Panc1 (cell line): ENCODE measurements at regions not wholly inside any gene's neighbourhood (a gene's known extent, or its start where the extent isn't known, plus 50 kb on each side); places are given as distances from the start of the nearest gene placed in this dataset.

Experiments
- ATAC-seq: fragments of 200-7000 bp; cut with Tn5 transposase; 2 replicates; pipeline ENCODE4 v1.9.1; 2020; ENCODE audit warnings: mild to moderate bottlenecking, moderate library complexity
- BruUV-seq: library from RNA; stranded (reverse); fragments of 400-500 nt; replicated peaks from 2 replicates; lab custom pipeline; 2021; lab: Mats Ljungman, UMichigan
- CTCF ChIA-PET: fragments of 300-600 bp; sonication (Branson Sonifier 250); formaldehyde crosslinking; loops from one replicate; lab custom pipeline; 2022; ENCODE audit warnings: antibody characterized with exemption; lab: Charles Lee
- POLR2A ChIA-PET: fragments of 300-600 bp; sonication (Branson Sonifier 250); formaldehyde crosslinking; loops from one replicate; lab custom pipeline; 2022; ENCODE audit warnings: antibody characterized with exemption; lab: Charles Lee
- DNase-seq: peaks from one replicate; pipeline ENCODE4 v3.0.0-alpha.2; 2010; ENCODE audit warnings: low read depth, low spot score
- H3K27ac ChIP-seq: 2 replicates; pipeline ENCODE4 v1.5.1; 2011; ENCODE audit warnings: mild to moderate bottlenecking, low read length, inconsistent platforms
- H3K27me3 ChIP-seq: fragments of 200-500 bp; sonication (Bioruptor generic); 2 replicates; pipeline ENCODE4 v1.6.0; 2014; ENCODE audit warnings: low read length, inconsistent platforms; ENCODE audit not compliant: control insufficient read depth, insufficient read depth
- H3K36me3 ChIP-seq: fragments of 200-500 bp; sonication (Bioruptor generic); 2 replicates; pipeline ENCODE4 v1.5.1; 2014; ENCODE audit warnings: inconsistent platforms, mild to moderate bottlenecking, low read length, moderate library complexity; ENCODE audit not compliant: control insufficient read depth, insufficient read depth
- H3K4me1 ChIP-seq: 2 replicates; pipeline ENCODE4 v1.5.1; 2011; ENCODE audit warnings: inconsistent platforms, mild to moderate bottlenecking, low read length, moderate library complexity; ENCODE audit not compliant: control insufficient read depth, insufficient read depth
- H3K4me3 ChIP-seq, 2 experiments: 2 replicates each; pipeline ENCODE4 v1.5.1; 2011 to 2012; ENCODE audit warnings: low read depth in 2 of 2, low read length in 2 of 2, mild to moderate bottlenecking in 2 of 2, inconsistent platforms in 1 of 2, moderate library complexity in 1 of 2
- H3K9me3 ChIP-seq: fragments of 200-500 bp; sonication (Bioruptor generic); 2 replicates; pipeline ENCODE4 v1.5.1; 2014; ENCODE audit warnings: low read depth, mild to moderate bottlenecking, inconsistent platforms, low read length, moderate library complexity; ENCODE audit not compliant: control insufficient read depth, insufficient read depth
- POLR2AphosphoS5 ChIP-seq: IDR thresholded peaks from 2 replicates; pipeline ENCODE4 v1.6.1; 2012; ENCODE audit warnings: mild to moderate bottlenecking, low read depth, low read length, moderate library complexity
- SIN3A ChIP-seq: IDR thresholded peaks from 2 replicates; pipeline ENCODE4 v1.6.1; 2012; ENCODE audit warnings: low read depth, mild to moderate bottlenecking, low read length, moderate library complexity, borderline replicate concordance; ENCODE audit not compliant: insufficient read depth
- TCF7L2 ChIP-seq: IDR thresholded peaks from 2 replicates; pipeline ENCODE4 v1.6.1; 2011; ENCODE audit warnings: mild to moderate bottlenecking, low read depth, low read length, inconsistent platforms
- in situ Hi-C: cut with HindIII; loops from 2 replicates; pipeline ENCODE4 v1.10.0; 2016; ENCODE audit warnings: low sequenced_read_pairs, low pct_unique_long_range_greater_than_20kb
- intact Hi-C: fragments of 100-400 bp; cut with micrococcal nuclease; formaldehyde crosslinking; loops from one replicate; pipeline ENCODE4 v1.10.0; 2022; ENCODE audit not compliant: unreplicated experiment
- TF ChIP-seq, protein P1 (sequence below), 2 experiments: IDR thresholded peaks; 2 replicates each; pipeline ENCODE4 v1.6.1; 2011 to 2012; ENCODE audit warnings: low read depth in 2 of 2, control low read depth in 1 of 2, low read length in 1 of 2, mild to moderate bottlenecking in 1 of 2, moderate library complexity in 1 of 2; ENCODE audit not compliant: insufficient read depth in 1 of 2
- TF ChIP-seq, protein P2 (sequence below): fragments of 450-650 bp; IDR thresholded peaks from 2 replicates; pipeline ENCODE4 v1.5.1; 2017; ENCODE audit warnings: mild to moderate bottlenecking

DNA sequence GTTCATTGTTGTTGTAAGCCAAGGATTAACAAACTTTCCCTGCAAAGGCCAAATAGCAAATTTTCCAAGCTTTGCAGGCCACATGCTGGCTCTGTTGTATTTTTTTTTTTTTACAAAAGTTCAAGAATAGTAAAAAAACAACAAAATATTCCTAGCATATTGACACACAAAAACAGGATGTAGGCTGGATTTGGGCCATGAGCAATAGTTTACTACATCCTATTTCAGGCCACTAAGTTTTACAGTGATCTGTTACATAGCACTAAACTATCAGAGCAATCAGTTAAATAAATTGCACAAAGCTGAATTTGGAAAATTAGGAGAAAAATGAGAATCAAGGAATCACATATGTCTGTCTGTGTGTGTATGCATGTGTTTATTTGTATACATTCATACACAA lies 491.8 kb upstream of the GHITM start:
- in situ Hi-C loops (no loop called here), intact Hi-C loops (no loop called here)
- ATAC-seq, result no peak
- no peaks in the 10 kb centered on the region for H3K27me3 ChIP-seq
- no TSS peak for BruUV-seq
- POLR2A ChIA-PET, result no interaction called here
- no peaks in the 10 kb centered on the region for H3K9me3 ChIP-seq
- CTCF ChIA-PET, result no interaction called here
- DNase-seq, result no peak
- H3K36me3 ChIP-seq, result no peaks in the 10 kb centered on the region
- H3K4me3 ChIP-seq, result no peak overlapping the region
- no peak overlapping the region for H3K27ac ChIP-seq
- no peaks in the 10 kb centered on the region for H3K4me1 ChIP-seq
- no peak for TF ChIP-seq POLR2AphosphoS5
- TF ChIP-seq, protein P1, sequence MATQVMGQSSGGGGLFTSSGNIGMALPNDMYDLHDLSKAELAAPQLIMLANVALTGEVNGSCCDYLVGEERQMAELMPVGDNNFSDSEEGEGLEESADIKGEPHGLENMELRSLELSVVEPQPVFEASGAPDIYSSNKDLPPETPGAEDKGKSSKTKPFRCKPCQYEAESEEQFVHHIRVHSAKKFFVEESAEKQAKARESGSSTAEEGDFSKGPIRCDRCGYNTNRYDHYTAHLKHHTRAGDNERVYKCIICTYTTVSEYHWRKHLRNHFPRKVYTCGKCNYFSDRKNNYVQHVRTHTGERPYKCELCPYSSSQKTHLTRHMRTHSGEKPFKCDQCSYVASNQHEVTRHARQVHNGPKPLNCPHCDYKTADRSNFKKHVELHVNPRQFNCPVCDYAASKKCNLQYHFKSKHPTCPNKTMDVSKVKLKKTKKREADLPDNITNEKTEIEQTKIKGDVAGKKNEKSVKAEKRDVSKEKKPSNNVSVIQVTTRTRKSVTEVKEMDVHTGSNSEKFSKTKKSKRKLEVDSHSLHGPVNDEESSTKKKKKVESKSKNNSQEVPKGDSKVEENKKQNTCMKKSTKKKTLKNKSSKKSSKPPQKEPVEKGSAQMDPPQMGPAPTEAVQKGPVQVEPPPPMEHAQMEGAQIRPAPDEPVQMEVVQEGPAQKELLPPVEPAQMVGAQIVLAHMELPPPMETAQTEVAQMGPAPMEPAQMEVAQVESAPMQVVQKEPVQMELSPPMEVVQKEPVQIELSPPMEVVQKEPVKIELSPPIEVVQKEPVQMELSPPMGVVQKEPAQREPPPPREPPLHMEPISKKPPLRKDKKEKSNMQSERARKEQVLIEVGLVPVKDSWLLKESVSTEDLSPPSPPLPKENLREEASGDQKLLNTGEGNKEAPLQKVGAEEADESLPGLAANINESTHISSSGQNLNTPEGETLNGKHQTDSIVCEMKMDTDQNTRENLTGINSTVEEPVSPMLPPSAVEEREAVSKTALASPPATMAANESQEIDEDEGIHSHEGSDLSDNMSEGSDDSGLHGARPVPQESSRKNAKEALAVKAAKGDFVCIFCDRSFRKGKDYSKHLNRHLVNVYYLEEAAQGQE (IDR thresholded peaks at IDR 0.05; ENCODE audit: insufficient read depth in 1 of 2, low read depth in 2 of 2, low read length in 1 of 2), result no peak
- no peak for TF ChIP-seq TCF7L2

DNA sequence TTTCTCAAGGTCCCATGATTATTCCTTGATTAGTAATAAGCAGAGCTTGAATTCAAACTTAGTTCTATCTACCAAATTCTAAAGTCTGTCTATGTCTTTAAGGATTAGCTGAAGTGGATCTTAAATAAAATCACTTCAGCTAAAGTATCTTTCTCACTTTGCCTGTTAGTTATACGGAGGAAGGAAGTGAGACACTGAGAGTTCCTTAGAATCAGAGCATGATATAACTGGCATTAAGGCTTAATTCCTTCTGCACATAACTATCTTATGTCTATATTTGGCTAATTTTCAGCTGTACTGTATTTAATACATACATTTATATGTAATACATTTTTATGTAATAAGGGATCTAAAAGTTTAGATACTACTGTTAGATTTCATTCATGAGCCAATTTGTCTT lies 491.1 kb upstream of the GHITM start:
- no peaks in the 10 kb centered on the region for H3K36me3 ChIP-seq
- in situ Hi-C loops (no loop called here), intact Hi-C loops (no loop called here)
- DNase-seq, result no peak
- H3K9me3 ChIP-seq, result no peaks in the 10 kb centered on the region
- TF ChIP-seq TCF7L2, result no peak
- no peak for TF ChIP-seq SIN3A
- TF ChIP-seq, protein P1 (IDR thresholded peaks at IDR 0.05; ENCODE audit: insufficient read depth in 1 of 2, low read depth in 2 of 2, low read length in 1 of 2), result no peak
- no peak for TF ChIP-seq POLR2AphosphoS5
- TF ChIP-seq, protein P2, sequence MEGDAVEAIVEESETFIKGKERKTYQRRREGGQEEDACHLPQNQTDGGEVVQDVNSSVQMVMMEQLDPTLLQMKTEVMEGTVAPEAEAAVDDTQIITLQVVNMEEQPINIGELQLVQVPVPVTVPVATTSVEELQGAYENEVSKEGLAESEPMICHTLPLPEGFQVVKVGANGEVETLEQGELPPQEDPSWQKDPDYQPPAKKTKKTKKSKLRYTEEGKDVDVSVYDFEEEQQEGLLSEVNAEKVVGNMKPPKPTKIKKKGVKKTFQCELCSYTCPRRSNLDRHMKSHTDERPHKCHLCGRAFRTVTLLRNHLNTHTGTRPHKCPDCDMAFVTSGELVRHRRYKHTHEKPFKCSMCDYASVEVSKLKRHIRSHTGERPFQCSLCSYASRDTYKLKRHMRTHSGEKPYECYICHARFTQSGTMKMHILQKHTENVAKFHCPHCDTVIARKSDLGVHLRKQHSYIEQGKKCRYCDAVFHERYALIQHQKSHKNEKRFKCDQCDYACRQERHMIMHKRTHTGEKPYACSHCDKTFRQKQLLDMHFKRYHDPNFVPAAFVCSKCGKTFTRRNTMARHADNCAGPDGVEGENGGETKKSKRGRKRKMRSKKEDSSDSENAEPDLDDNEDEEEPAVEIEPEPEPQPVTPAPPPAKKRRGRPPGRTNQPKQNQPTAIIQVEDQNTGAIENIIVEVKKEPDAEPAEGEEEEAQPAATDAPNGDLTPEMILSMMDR, result no peak
- no TSS peak for BruUV-seq
- H3K27me3 ChIP-seq, result no peaks in the 10 kb centered on the region
- ChIA-PET POLR2A (no interaction called here), CTCF (no interaction called here)
- no peaks in the 10 kb centered on the region for H3K4me1 ChIP-seq
- H3K4me3 ChIP-seq, result no peak overlapping the region
- no peak overlapping the region for H3K27ac ChIP-seq
- no peak for ATAC-seq
